Ishikawa (cell line): ENCODE measurements at regions not wholly inside any gene's neighbourhood (a gene's known extent, or its start where the extent isn't known, plus 50 kb on each side); places are given as distances from the start of the nearest gene placed in this dataset.

ENCODE experiments used
- CEBPB ChIP-seq: IDR thresholded peaks from 2 replicates; pipeline ENCODE4 v1.6.1; 2012
- CREB1 ChIP-seq: IDR thresholded peaks from 2 replicates; pipeline ENCODE4 v1.6.1; 2012; ENCODE audit warnings: low read depth
- EGR1 ChIP-seq: IDR thresholded peaks from 2 replicates; pipeline ENCODE4 v1.6.1; 2012
- EP300 ChIP-seq: IDR thresholded peaks from 2 replicates; pipeline ENCODE4 v1.6.1; 2012; ENCODE audit warnings: borderline replicate concordance
- FOXM1 ChIP-seq: IDR thresholded peaks from 2 replicates; pipeline ENCODE4 v1.6.1; 2012; ENCODE audit warnings: low read depth, borderline replicate concordance
- NFIC ChIP-seq: IDR thresholded peaks from 2 replicates; pipeline ENCODE4 v1.6.1; 2012
- RAD21 ChIP-seq: IDR thresholded peaks from 2 replicates; pipeline ENCODE4 v1.6.1; 2012; ENCODE audit warnings: low read depth
- TAF1 ChIP-seq: IDR thresholded peaks from 2 replicates; pipeline ENCODE4 v1.6.1; 2012; ENCODE audit warnings: low read depth, mild to moderate bottlenecking
- TCF12 ChIP-seq: IDR thresholded peaks from 2 replicates; pipeline ENCODE4 v1.6.1; 2012; ENCODE audit warnings: low read depth
- TEAD4 ChIP-seq: IDR thresholded peaks from 2 replicates; pipeline ENCODE4 v1.6.1; 2012
- YY1 ChIP-seq: IDR thresholded peaks from 2 replicates; pipeline ENCODE4 v1.6.1; 2012; ENCODE audit warnings: low read depth
- ZBTB7A ChIP-seq: IDR thresholded peaks from 2 replicates; pipeline ENCODE4 v1.6.1; 2012; ENCODE audit warnings: low read depth
- TF ChIP-seq, protein P1 (sequence below): IDR thresholded peaks from 2 replicates; pipeline ENCODE4 v1.6.1; 2012
- TF ChIP-seq, protein P2 (sequence below): IDR thresholded peaks from 2 replicates; pipeline ENCODE4 v1.6.1; 2012; ENCODE audit warnings: low read depth, mild to moderate bottlenecking
- TF ChIP-seq, protein P3 (sequence below): IDR thresholded peaks from 2 replicates; pipeline ENCODE4 v1.6.1; 2012

DNA sequence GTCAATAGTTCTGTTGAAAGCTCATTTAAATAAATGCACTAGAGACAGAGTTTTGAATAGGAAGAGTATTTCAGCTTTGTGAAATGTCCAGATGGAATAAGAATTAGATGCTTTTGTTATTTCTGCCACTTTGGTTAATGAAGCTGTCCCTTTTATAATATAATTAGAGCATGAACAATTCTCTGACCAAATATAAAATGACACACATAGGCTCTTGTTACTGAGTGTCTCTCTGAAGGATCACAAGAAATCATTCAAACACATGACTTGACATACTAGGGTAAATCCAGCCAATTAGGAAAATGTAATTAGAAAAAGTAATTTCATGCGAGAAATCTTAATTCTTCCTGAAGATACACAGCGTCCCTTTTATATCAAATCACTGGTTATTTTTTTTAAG lies 68.4 kb upstream of the DDIT4L start:
- TF ChIP-seq NFIC (no peak), CREB1 (no peak), EGR1 (no peak), TEAD4 (no peak), CEBPB (no peak), YY1 (no peak), ZBTB7A (no peak), TCF12 (no peak), TAF1 (no peak), EP300 (no peak)
- TF ChIP-seq, protein P1, sequence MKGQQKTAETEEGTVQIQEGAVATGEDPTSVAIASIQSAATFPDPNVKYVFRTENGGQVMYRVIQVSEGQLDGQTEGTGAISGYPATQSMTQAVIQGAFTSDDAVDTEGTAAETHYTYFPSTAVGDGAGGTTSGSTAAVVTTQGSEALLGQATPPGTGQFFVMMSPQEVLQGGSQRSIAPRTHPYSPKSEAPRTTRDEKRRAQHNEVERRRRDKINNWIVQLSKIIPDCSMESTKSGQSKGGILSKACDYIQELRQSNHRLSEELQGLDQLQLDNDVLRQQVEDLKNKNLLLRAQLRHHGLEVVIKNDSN: no peak
- TF ChIP-seq, protein P2, sequence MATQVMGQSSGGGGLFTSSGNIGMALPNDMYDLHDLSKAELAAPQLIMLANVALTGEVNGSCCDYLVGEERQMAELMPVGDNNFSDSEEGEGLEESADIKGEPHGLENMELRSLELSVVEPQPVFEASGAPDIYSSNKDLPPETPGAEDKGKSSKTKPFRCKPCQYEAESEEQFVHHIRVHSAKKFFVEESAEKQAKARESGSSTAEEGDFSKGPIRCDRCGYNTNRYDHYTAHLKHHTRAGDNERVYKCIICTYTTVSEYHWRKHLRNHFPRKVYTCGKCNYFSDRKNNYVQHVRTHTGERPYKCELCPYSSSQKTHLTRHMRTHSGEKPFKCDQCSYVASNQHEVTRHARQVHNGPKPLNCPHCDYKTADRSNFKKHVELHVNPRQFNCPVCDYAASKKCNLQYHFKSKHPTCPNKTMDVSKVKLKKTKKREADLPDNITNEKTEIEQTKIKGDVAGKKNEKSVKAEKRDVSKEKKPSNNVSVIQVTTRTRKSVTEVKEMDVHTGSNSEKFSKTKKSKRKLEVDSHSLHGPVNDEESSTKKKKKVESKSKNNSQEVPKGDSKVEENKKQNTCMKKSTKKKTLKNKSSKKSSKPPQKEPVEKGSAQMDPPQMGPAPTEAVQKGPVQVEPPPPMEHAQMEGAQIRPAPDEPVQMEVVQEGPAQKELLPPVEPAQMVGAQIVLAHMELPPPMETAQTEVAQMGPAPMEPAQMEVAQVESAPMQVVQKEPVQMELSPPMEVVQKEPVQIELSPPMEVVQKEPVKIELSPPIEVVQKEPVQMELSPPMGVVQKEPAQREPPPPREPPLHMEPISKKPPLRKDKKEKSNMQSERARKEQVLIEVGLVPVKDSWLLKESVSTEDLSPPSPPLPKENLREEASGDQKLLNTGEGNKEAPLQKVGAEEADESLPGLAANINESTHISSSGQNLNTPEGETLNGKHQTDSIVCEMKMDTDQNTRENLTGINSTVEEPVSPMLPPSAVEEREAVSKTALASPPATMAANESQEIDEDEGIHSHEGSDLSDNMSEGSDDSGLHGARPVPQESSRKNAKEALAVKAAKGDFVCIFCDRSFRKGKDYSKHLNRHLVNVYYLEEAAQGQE: no peak

DNA sequence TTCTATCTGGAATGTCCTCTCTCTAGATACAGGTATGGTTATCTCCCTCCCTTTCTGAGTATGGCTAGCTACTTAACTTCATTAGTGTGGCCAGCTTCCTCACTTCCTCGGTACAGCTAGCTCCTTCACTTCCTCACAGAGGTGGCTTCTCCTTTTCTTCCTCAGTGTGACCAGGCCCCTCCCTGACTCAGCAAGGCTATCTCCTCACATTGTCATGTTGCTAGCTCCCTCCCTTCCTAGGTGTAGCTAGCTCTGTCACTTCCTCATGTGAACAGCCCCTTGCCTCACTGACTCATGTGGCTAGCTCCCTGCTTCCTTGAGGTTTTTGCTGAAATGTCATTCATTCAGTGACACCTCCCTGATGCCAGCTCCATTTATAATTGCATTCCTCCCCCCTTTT lies 67.3 kb upstream of the DDIT4L start:
- TF ChIP-seq CREB1 (no peak), NFIC (no peak), FOXM1 (no peak), YY1 (no peak), TEAD4 (no peak), TAF1 (no peak), CEBPB (no peak), EGR1 (no peak), RAD21 (no peak), EP300 (no peak), TCF12 (no peak)
- TF ChIP-seq, protein P3, sequence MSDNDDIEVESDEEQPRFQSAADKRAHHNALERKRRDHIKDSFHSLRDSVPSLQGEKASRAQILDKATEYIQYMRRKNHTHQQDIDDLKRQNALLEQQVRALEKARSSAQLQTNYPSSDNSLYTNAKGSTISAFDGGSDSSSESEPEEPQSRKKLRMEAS: no peak
- TF ChIP-seq, protein P1: no peak

DNA sequence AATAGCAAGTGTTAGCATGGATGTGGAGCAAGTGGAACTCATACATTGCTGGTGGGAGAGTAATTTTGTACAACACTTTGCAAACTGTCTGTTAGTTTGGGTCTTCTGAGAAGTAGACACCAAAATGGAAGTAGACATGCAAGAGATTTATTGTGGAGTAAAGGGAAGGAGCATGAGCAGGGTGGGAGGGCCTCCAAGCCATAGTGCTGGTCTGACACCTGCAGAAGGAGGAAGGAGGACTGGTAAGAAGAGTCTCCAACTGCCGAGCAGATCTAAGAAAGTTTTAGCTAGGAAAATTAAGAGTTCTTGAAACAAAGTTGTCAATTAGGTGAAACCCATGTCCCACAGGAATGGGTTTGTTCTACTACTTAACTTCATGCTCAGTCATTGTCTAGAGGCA lies 64.0 kb upstream of the DDIT4L start:
- no peak for TF ChIP-seq RAD21
- no peak for TF ChIP-seq TCF12
- TF ChIP-seq, protein P1: no peak
- no peak for TF ChIP-seq NFIC
- no peak for TF ChIP-seq EGR1
- TF ChIP-seq YY1: no peak
- TF ChIP-seq CREB1: no peak
- no peak for TF ChIP-seq ZBTB7A
- TF ChIP-seq TEAD4: no peak
- no peak for TF ChIP-seq CEBPB

DNA sequence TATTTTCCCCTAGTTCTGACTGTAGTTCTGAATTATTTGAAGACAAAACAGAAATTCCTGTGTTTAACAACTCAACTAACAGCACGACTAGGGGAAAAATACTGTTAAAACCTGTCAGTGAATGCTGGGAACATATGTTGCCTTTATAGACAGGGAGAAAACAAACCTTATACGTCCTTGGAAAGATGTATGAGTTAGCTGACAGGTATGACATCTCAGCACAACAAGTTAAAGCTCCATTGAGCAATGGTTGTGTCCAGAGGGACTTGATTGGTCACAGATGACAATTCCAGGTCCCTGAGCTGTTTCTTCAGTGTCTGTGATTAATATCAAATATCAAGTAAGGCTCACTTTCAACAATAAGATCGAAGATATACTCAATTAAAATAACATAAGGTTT lies 58.2 kb upstream of the DDIT4L start:
- TF ChIP-seq TAF1 (no peak), EGR1 (no peak), CREB1 (no peak), YY1 (no peak), RAD21 (no peak), TEAD4 (no peak), FOXM1 (no peak), ZBTB7A (no peak)
- TF ChIP-seq, protein P1: no peak
- TF ChIP-seq, protein P3: no peak

DNA sequence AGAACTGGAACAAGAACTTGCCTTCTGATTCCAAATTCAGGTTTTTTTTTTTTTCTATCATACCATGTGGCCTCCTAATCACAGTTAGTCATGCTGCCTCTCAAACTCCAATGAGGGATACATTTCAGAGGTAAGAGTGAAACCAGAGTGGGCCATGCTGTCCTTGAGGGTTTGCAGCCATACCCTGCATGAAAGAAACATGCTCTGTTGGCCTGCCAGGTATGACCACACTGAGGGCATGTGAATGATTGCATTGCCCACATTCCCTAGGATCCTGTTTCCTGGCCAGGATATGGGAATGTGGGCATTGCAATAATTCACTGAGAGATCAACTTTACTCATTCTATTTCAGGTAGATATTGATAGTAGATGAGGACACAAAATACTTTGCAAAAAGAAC lies 56.4 kb upstream of the DDIT4L start:
- TF ChIP-seq TEAD4: no peak
- TF ChIP-seq YY1: no peak
- TF ChIP-seq, protein P2: no peak
- TF ChIP-seq NFIC: no peak
- TF ChIP-seq RAD21: no peak

DNA sequence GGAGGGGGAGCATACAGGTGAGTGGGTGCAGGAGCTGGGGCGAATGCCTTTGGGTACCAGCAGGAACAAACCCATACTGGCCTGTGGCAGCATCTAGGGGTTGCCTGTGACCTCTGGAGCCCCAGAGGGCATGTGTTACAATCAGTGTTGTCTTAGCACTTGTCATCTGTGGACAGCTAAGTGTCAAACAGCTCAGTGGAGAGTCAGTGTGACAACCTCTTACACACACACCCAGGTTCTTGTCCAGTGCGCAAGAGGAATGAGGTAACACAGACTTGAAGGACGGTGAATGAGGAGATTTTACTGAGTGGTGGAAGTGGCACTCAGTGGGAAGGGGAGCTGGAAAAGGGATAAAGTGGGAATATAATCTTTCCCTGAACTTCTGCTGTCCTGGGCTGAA lies 54.1 kb upstream of the DDIT4L start:
- TF ChIP-seq CREB1: no peak
- TF ChIP-seq, protein P3: no peak
